A549 (cell line): ENCODE measurements at regions not wholly inside any gene's neighbourhood (a gene's known extent, or its start where the extent isn't known, plus 50 kb on each side); places are given as distances from the start of the nearest gene placed in this dataset.

ENCODE experiments used
- ATAC-seq, 2 experiments: fragments of 200-7000 bp in 1 of 2; fragments of >200 bp in 1 of 2; cut with Nextera tagmentation in 1 of 2; cut with Tn5 transposase in 1 of 2; 3 replicates each; pipeline versions ENCODE4 v1.8.0 to v1.9.1; 2018 to 2020; ENCODE audit warnings: mild to moderate bottlenecking in 1 of 2, moderate library complexity in 1 of 2
- CTCF ChIA-PET: fragments of 300-600 bp; sonication (Branson Sonifier 250); formaldehyde crosslinking; extraction: SDS; loops from one replicate; lab custom pipeline; 2021; ENCODE audit warnings: antibody characterized with exemption, inconsistent platforms; lab: Yijun Ruan, JAX
- POLR2A ChIA-PET: fragments of 350-600 bp; formaldehyde crosslinking; extraction: SDS; loops from one replicate; lab custom pipeline; 2021; ENCODE audit warnings: antibody characterized with exemption, inconsistent platforms; lab: Yijun Ruan, JAX
- DNase-seq, 2 experiments: peaks; one replicate each; pipeline versions ENCODE4 v3.0.0 to v3.0.0-alpha.2; 2011 to 2016; ENCODE audit warnings: low read depth in 1 of 2, low spot score in 1 of 2
- FAIRE-seq: peaks from 2 replicates; lab custom pipeline; 2011; peaks lifted over from hg19 to GRCh38; lab: Jason Lieb, UNC
- H3K27ac ChIP-seq, 2 experiments: fragments of >200 bp; sonication (Bioruptor Twin); formaldehyde crosslinking; 3 replicates each; pipeline ENCODE4 v1.5.1; 2016 to 2017
- H3K4me1 ChIP-seq: fragments of >200 bp; sonication (Bioruptor Twin); formaldehyde crosslinking; 3 replicates; pipeline ENCODE4 v1.6.1; 2016
- H3K4me2 ChIP-seq: fragments of >200 bp; sonication (Bioruptor Twin); formaldehyde crosslinking; 3 replicates; pipeline ENCODE4 v1.6.1; 2016
- H3K4me3 ChIP-seq: fragments of >200 bp; sonication (Bioruptor Twin); formaldehyde crosslinking; 3 replicates; pipeline ENCODE4 v1.5.1; 2016
- H3K9me3 ChIP-seq: fragments of >200 bp; sonication (Bioruptor Twin); formaldehyde crosslinking; 3 replicates; pipeline ENCODE4 v1.6.1; 2016
- CBX2 ChIP-seq: fragments of 200-600 bp; sonication (generic); IDR thresholded peaks from 2 replicates; pipeline ENCODE4 v1.6.1; 2016; ENCODE audit warnings: low read depth, mild to moderate bottlenecking, borderline replicate concordance
- CHD2 ChIP-seq: fragments of 150-350 bp; IDR thresholded peaks from 2 replicates; pipeline ENCODE4 v1.6.1; 2014; ENCODE audit warnings: low read length; ENCODE audit not compliant: partially characterized antibody
- CTCF ChIP-seq: fragments of >200 bp; sonication (Bioruptor Twin); formaldehyde crosslinking; IDR thresholded peaks from 3 replicates; pipeline ENCODE4 v1.5.1; 2016
- EHF ChIP-seq: fragments of 250-450 bp; sonication (Bioruptor Pico); IDR thresholded peaks from 2 replicates; pipeline ENCODE4 v1.5.0; 2020; ENCODE audit warnings: mild to moderate bottlenecking
- EHMT2 ChIP-seq: fragments of 200-600 bp; sonication (generic); IDR thresholded peaks from 2 replicates; pipeline ENCODE4 v1.6.1; 2016; ENCODE audit warnings: antibody characterized with exemption, low read depth, mild to moderate bottlenecking, moderate library complexity
- EP300 ChIP-seq, 2 experiments: fragments of >200 bp; sonication (Bioruptor Twin); formaldehyde crosslinking; IDR thresholded peaks; 2 replicates in 1 of 2; 3 replicates in 1 of 2; pipeline ENCODE4 v1.6.1; 2016 to 2017
- ESRRA ChIP-seq: fragments of 150-350 bp; IDR thresholded peaks from 2 replicates; pipeline ENCODE4 v1.6.1; 2014; ENCODE audit warnings: mild to moderate bottlenecking, low read length, borderline replicate concordance
- HDAC2 ChIP-seq: fragments of 200-600 bp; sonication (generic); IDR thresholded peaks from 2 replicates; pipeline ENCODE4 v1.6.1; 2016
- HES2 ChIP-seq: fragments of >200 bp; sonication (Bioruptor Twin); formaldehyde crosslinking; IDR thresholded peaks from 2 replicates; pipeline ENCODE4 v1.6.1; 2016
- HMGXB4 ChIP-seq: fragments of 250-450 bp; sonication (Bioruptor Pico); IDR thresholded peaks from 2 replicates; pipeline ENCODE4 v1.5.0; 2021; ENCODE audit warnings: mild to moderate bottlenecking, moderate library complexity, borderline replicate concordance
- HOXA7 ChIP-seq: fragments of 250-450 bp; sonication (Bioruptor Pico); IDR thresholded peaks from 2 replicates; pipeline ENCODE4 v1.5.0; 2020; ENCODE audit warnings: mild to moderate bottlenecking, moderate library complexity
- JUN ChIP-seq, 2 experiments: fragments of >200 bp; sonication (Bioruptor Twin); formaldehyde crosslinking; IDR thresholded peaks; 2 replicates in 1 of 2; 3 replicates in 1 of 2; pipeline ENCODE4 v1.6.1; 2016 to 2017
- JUNB ChIP-seq: fragments of >200 bp; sonication (Bioruptor Twin); formaldehyde crosslinking; IDR thresholded peaks from 2 replicates; pipeline ENCODE4 v1.6.1; 2016
- KDM1A ChIP-seq: fragments of 200-600 bp; sonication (generic); IDR thresholded peaks from 2 replicates; pipeline ENCODE4 v1.6.1; 2016; ENCODE audit warnings: low read depth, mild to moderate bottlenecking
- MAFK ChIP-seq: fragments of 450-650 bp; IDR thresholded peaks from 2 replicates; pipeline ENCODE4 v1.6.1; 2014; ENCODE audit not compliant: partially characterized antibody
- MAZ ChIP-seq: fragments of 150-350 bp; IDR thresholded peaks from 2 replicates; pipeline ENCODE4 v1.6.1; 2014; ENCODE audit warnings: antibody characterized with exemption, low read depth, low read length, borderline replicate concordance
- MYC ChIP-seq: IDR thresholded peaks from 2 replicates; pipeline ENCODE4 v1.6.1; 2012; ENCODE audit warnings: mild to moderate bottlenecking, inconsistent platforms, low read length, improper control_type of control experiment, borderline replicate concordance
- NPAS2 ChIP-seq: fragments of 250-450 bp; sonication (Bioruptor Pico); IDR thresholded peaks from 2 replicates; pipeline ENCODE4 v1.8.0; 2022; ENCODE audit warnings: mild to moderate bottlenecking, moderate library complexity, borderline replicate concordance
- NR3C1 ChIP-seq: fragments of >200 bp; sonication (Bioruptor Twin); formaldehyde crosslinking; IDR thresholded peaks from 3 replicates; pipeline ENCODE4 v1.6.1; 2017
- PBX3 ChIP-seq: IDR thresholded peaks from 2 replicates; pipeline ENCODE4 v1.6.1; 2012
- PHF8 ChIP-seq: fragments of 200-600 bp; sonication (generic); IDR thresholded peaks from 2 replicates; pipeline ENCODE4 v1.6.1; 2016; ENCODE audit warnings: low read depth, mild to moderate bottlenecking, antibody characterized with exemption, moderate library complexity, borderline replicate concordance
- POLR2A ChIP-seq: IDR thresholded peaks from 2 replicates; pipeline ENCODE4 v1.6.1; 2012; ENCODE audit warnings: mild to moderate bottlenecking, low read length
- RARB ChIP-seq: fragments of 250-450 bp; sonication (Bioruptor Pico); IDR thresholded peaks from 2 replicates; pipeline ENCODE4 v1.8.0; 2021; ENCODE audit warnings: mild to moderate bottlenecking, moderate library complexity
- RCOR1 ChIP-seq: fragments of 150-350 bp; IDR thresholded peaks from 2 replicates; pipeline ENCODE4 v1.6.1; 2014; ENCODE audit warnings: antibody characterized with exemption, low read length, low read depth
- SMC3 ChIP-seq: fragments of >200 bp; sonication (Bioruptor Twin); formaldehyde crosslinking; IDR thresholded peaks from 3 replicates; pipeline ENCODE4 v1.6.1; 2018; ENCODE audit warnings: inconsistent platforms
- SREBF2 ChIP-seq: fragments of 450-650 bp; IDR thresholded peaks from 2 replicates; pipeline ENCODE4 v1.6.1; 2014; ENCODE audit warnings: mild to moderate bottlenecking, moderate library complexity
- TFCP2L1 ChIP-seq: fragments of 250-450 bp; sonication (Bioruptor Pico); IDR thresholded peaks from 2 replicates; pipeline ENCODE4 v1.5.0; 2021; ENCODE audit warnings: mild to moderate bottlenecking
- USF2 ChIP-seq: fragments of 450-650 bp; IDR thresholded peaks from 2 replicates; pipeline ENCODE4 v1.6.1; 2014; ENCODE audit warnings: antibody characterized with exemption
- ZFP36 ChIP-seq: fragments of 450-650 bp; IDR thresholded peaks from 2 replicates; pipeline ENCODE4 v1.6.1; 2014; ENCODE audit warnings: borderline replicate concordance; ENCODE audit not compliant: partially characterized antibody
- ZNF302 ChIP-seq: fragments of 250-450 bp; sonication (Bioruptor Pico); IDR thresholded peaks from 2 replicates; pipeline ENCODE4 v1.9.0; 2021; ENCODE audit warnings: inconsistent platforms, mild to moderate bottlenecking, moderate library complexity
- ZSCAN20 ChIP-seq: fragments of 250-450 bp; sonication (Bioruptor Pico); IDR thresholded peaks from 2 replicates; pipeline ENCODE4 v1.8.0; 2022; ENCODE audit warnings: mild to moderate bottlenecking, moderate library complexity
- WGBS: methylation state at CpG from one replicate; pipeline ENCODE4 v1.1.6; 2017; ENCODE audit errors: missing lambda C conversion rate; 5-methylcytosine and 5-hydroxymethylcytosine counted together

GRCh38 chr1:18008081-18008480, 99.5 kb upstream of the IGSF21 start (continued):
- TF ChIP-seq ZSCAN20 (CRISPR knock-in tag) = no peak
- TF ChIP-seq JUN (IDR thresholded peaks at IDR 0.05) = no peak
- TF ChIP-seq RARB (CRISPR knock-in tag) = no peak
- TF ChIP-seq CBX2 = no peak
- TF ChIP-seq PHF8 = no peak

- no peak for FAIRE-seq
- POLR2A ChIA-PET = no interaction called here
Observed at GRCh38 chr1:18009055-18009454, 98.5 kb upstream of the IGSF21 start.

GRCh38 chr1:18009478-18009961, 98.1 kb upstream of the IGSF21 start:
- no peak for TF ChIP-seq ZFP36
- no peak for TF ChIP-seq HMGXB4 (CRISPR knock-in tag)
- no peak for TF ChIP-seq RCOR1
- no peak for TF ChIP-seq CTCF
- no peak for TF ChIP-seq CBX2
- no peak for TF ChIP-seq PHF8
- no peak for TF ChIP-seq POLR2A
- TF ChIP-seq KDM1A = no peak
- no peak for TF ChIP-seq SREBF2
- TF ChIP-seq MAZ = no peak
- no peak for TF ChIP-seq NR3C1
- TF ChIP-seq NPAS2 (CRISPR knock-in tag) = no peak
- TF ChIP-seq HES2 = no peak
- no peak for TF ChIP-seq JUN (IDR thresholded peaks at IDR 0.05)
- no peak for TF ChIP-seq MYC
- TF ChIP-seq CHD2 = no peak
- Histone ChIP-seq H3K4me2 (no peak overlapping the region), H3K9me3 (no peaks in the 10 kb centered on the region), H3K4me3 (no peak overlapping the region), H3K27ac (no peak overlapping the region), H3K4me1 (no peaks in the 10 kb centered on the region)
- DNase-seq = no peak
- ATAC-seq = no peak
- ChIA-PET POLR2A (no interaction called here), CTCF (no interaction called here)
- WGBS = 5% methylated on average over 7 of the region's 8 CpGs
- no peak for FAIRE-seq

More at GRCh38 chr1:18009055-18009454, 98.5 kb upstream of the IGSF21 start:
- 0% methylated on average over 3 of the region's 6 CpGs for WGBS
- CTCF ChIA-PET = no interaction called here
- Histone ChIP-seq H3K9me3 (no peaks in the 10 kb centered on the region), H3K4me2 (no peak overlapping the region), H3K27ac (no peak overlapping the region), H3K4me3 (no peak overlapping the region), H3K4me1 (no peaks in the 10 kb centered on the region)
- ATAC-seq (no peak), DNase-seq (no peak)
- no peak for TF ChIP-seq PBX3
- TF ChIP-seq HOXA7 = no peak
- TF ChIP-seq EHF (CRISPR knock-in tag) = no peak
- TF ChIP-seq MAFK = no peak
- no peak for TF ChIP-seq KDM1A
- no peak for TF ChIP-seq ZNF302 (CRISPR knock-in tag)
- no peak for TF ChIP-seq POLR2A
- no peak for TF ChIP-seq HES2
- TF ChIP-seq ESRRA = no peak
- no peak for TF ChIP-seq SMC3
- TF ChIP-seq RARB (CRISPR knock-in tag) = no peak
- TF ChIP-seq EP300 (IDR thresholded peaks at IDR 0.05) = no peak
- TF ChIP-seq JUNB = no peak
- TF ChIP-seq TFCP2L1 = no peak
- TF ChIP-seq HDAC2 = no peak
- TF ChIP-seq USF2 = no peak
- TF ChIP-seq EHMT2 = no peak
